DND-41 (cell line): ENCODE measurements at regions not wholly inside any gene's neighbourhood (a gene's known extent, or its start where the extent isn't known, plus 50 kb on each side); places are given as distances from the start of the nearest gene placed in this dataset.

Experiments used
- EZH2 ChIP-seq: IDR thresholded peaks from 3 replicates; pipeline ENCODE4 v1.6.1; 2012; ENCODE audit warnings: borderline replicate concordance, low read depth, mild to moderate bottlenecking, moderate library complexity, low read length, inconsistent platforms; ENCODE audit not compliant: severe bottlenecking
- TF ChIP-seq, protein P1 (sequence below): IDR thresholded peaks from 2 replicates; pipeline ENCODE4 v1.5.1; 2012; ENCODE audit warnings: borderline replicate concordance, low read length, moderate library complexity, mild to moderate bottlenecking; ENCODE audit not compliant: poor library complexity, severe bottlenecking; ENCODE audit errors: extremely low read depth

DNA sequence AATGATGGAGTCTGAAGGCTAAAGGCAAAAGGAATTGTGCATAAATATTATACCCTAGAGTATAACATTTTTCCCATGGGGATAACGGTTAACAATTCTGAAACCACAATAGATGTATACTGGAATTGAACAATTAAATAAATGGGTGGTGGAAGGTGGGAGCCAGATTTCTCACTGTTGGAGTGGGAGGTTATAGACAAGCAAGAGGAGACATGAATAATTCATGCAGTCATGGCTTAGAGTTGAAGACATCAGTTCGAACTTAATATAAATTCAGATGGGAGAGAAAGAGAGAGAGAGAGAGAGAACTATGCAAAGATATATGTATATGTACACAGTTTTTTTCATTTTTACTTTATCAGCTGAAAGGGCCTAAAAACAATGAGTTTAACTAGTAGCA, 523.9 kb downstream of the FOXG1 start:
- TF ChIP-seq, protein P1, sequence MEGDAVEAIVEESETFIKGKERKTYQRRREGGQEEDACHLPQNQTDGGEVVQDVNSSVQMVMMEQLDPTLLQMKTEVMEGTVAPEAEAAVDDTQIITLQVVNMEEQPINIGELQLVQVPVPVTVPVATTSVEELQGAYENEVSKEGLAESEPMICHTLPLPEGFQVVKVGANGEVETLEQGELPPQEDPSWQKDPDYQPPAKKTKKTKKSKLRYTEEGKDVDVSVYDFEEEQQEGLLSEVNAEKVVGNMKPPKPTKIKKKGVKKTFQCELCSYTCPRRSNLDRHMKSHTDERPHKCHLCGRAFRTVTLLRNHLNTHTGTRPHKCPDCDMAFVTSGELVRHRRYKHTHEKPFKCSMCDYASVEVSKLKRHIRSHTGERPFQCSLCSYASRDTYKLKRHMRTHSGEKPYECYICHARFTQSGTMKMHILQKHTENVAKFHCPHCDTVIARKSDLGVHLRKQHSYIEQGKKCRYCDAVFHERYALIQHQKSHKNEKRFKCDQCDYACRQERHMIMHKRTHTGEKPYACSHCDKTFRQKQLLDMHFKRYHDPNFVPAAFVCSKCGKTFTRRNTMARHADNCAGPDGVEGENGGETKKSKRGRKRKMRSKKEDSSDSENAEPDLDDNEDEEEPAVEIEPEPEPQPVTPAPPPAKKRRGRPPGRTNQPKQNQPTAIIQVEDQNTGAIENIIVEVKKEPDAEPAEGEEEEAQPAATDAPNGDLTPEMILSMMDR, result no peak
- no peak for TF ChIP-seq EZH2
